ENCODE measurements at regions not wholly inside any gene's neighbourhood (a gene's known extent, or its start where the extent isn't known, plus 50 kb on each side); places are given as distances from the start of the nearest gene placed in this dataset.

- TF ChIP-seq CTCF (IDR thresholded peaks at IDR 0.05; ENCODE audit: low read depth, low read length) (no peak), POLR2A (IDR thresholded peaks at IDR 0.05; ENCODE audit: extremely low read depth, insufficient read length) (no peak), MAX (IDR thresholded peaks at IDR 0.05; ENCODE audit: low read depth, low read length) (no peak)
Measured at GRCh38 chr14:27222671-27223070, 624.8 kb upstream of the NOVA1 start.
